ENCODE measurements at regions not wholly inside any gene's neighbourhood (a gene's known extent, or its start where the extent isn't known, plus 50 kb on each side); places are given as distances from the start of the nearest gene placed in this dataset.

- no peak overlapping the region for H2BK20ac ChIP-seq (ENCODE audit: low read length)
- H3K23me2 ChIP-seq (ENCODE audit: low read depth, low read length), result no peaks in the 10 kb centered on the region
- no peak overlapping the region for H3K9ac ChIP-seq (replicated peaks in 1 of 4; ENCODE audit: extremely low read depth in 1 of 4, low read depth in 3 of 4, low read length in 3 of 4)
- H4K8ac ChIP-seq (ENCODE audit: extremely low read depth, insufficient read depth, low read length), result no peak overlapping the region
- H3K4me1 ChIP-seq (replicated peaks in 1 of 4; ENCODE audit: control insufficient read depth in 3 of 4, insufficient read depth in 4 of 4, low read length in 3 of 4), result peaks cover 0 to 6% (median 0%) of the 10 kb centered on the region in 4 experiments; a peak in 2 of 7 replicates
- 83% methylated on average over 7 of the region's 7 CpGs; no CpG with 5 or more reads in 1 of the 2 experiments for WGBS, 2 experiments (ENCODE audit: extremely low coverage in 1 of 2, insufficient coverage in 1 of 2, insufficient read length in 1 of 2, insufficient replicate concordance in 2 of 2, low coverage in 1 of 2, low lambda C conversion rate in 2 of 2, missing lambda C conversion rate in 1 of 2)
- H2BK12ac ChIP-seq (ENCODE audit: low read depth, low read length), result no peak overlapping the region
- H3K23ac ChIP-seq (ENCODE audit: insufficient read length), result no peak overlapping the region
- no peak overlapping the region for H3K4me3 ChIP-seq (ENCODE audit: extremely low read depth in 1 of 4, insufficient read depth in 2 of 4, low read depth in 3 of 4, low read length in 4 of 4)
- H3K18ac ChIP-seq (ENCODE audit: extremely low read depth, low read length), result no peak overlapping the region
- H3K4ac ChIP-seq (replicated peaks; ENCODE audit: insufficient read length, low read depth, low read length), result no peak overlapping the region
- no peak overlapping the region for H3K27ac ChIP-seq (ENCODE audit: low read depth, low read length)
- H3K79me1 ChIP-seq (ENCODE audit: low read depth, low read length), result no peaks in the 10 kb centered on the region
- H2BK5ac ChIP-seq (ENCODE audit: low read depth, low read length), result no peak overlapping the region
- H3K36me3 ChIP-seq (ENCODE audit: control insufficient read depth in 2 of 4, insufficient read depth in 4 of 4, low read length in 3 of 4), result no peaks in the 10 kb centered on the region
- no peak overlapping the region for H3K14ac ChIP-seq (ENCODE audit: insufficient read length)
- H3K4me2 ChIP-seq (ENCODE audit: insufficient read depth in 1 of 2, low read depth in 2 of 2, low read length in 2 of 2), result no peak overlapping the region
- CTCF ChIA-PET (ENCODE audit: partially characterized antibody), result interaction anchor here (0.7 to 1.4 kb wide), 7 partner anchors 10 to 867 kb away, joined by 3 to 5 read pairs (median 4); no protein-coding TSS in a partner anchor
- H2BK120ac ChIP-seq (replicated peaks; ENCODE audit: low read depth, low read length), result no peak overlapping the region
- H4K20me1 ChIP-seq (replicated peaks in 1 of 2; ENCODE audit: control insufficient read depth in 1 of 2, insufficient read depth in 2 of 2, low read length in 2 of 2), result peaks cover 2 to 3% of the 10 kb centered on the region in 2 experiments
- no peak overlapping the region for H2BK15ac ChIP-seq (ENCODE audit: low read length)
- H2AFZ ChIP-seq (ENCODE audit: low read length), result no peak overlapping the region
- H4K5ac ChIP-seq (ENCODE audit: insufficient read length, low read depth, low read length), result no peak overlapping the region
- H3K27me3 ChIP-seq (replicated peaks in 1 of 4; ENCODE audit: control insufficient read depth in 3 of 4, extremely low read depth in 1 of 4, insufficient read depth in 3 of 4, low read length in 3 of 4), result peaks cover 0 to 16% (median 8%) of the 10 kb centered on the region in 4 experiments; a peak in 5 of 7 replicates
- no peak overlapping the region for H3K56ac ChIP-seq (replicated peaks; ENCODE audit: insufficient read length, low read depth, low read length)
- DNase-seq (ENCODE audit: low read depth in 1 of 2, low spot score in 2 of 2) (no peak), FAIRE-seq (no peak)
- H4K91ac ChIP-seq (replicated peaks; ENCODE audit: insufficient read length, low read length), result no peak overlapping the region
- H3K9me3 ChIP-seq (ENCODE audit: insufficient read depth in 2 of 2, low read depth in 1 of 2, low read length in 1 of 2), result no peaks in the 10 kb centered on the region
- POLR2A ChIA-PET (ENCODE audit: partially characterized antibody), result interaction anchor here (1.7 kb wide), 1 partner anchor 23 kb away, joined by 4 read pairs; no protein-coding TSS in a partner anchor
- no peak overlapping the region for H2AK5ac ChIP-seq (ENCODE audit: low read depth, low read length)
- H3K79me2 ChIP-seq (ENCODE audit: control insufficient read depth in 1 of 2, insufficient read depth in 2 of 2, low read length in 2 of 2), result no peaks in the 10 kb centered on the region
- TF ChIP-seq CTBP2 (IDR thresholded peaks at IDR 0.05; ENCODE audit: borderline replicate concordance, insufficient read depth, insufficient read length, low read length) (no peak), NRF1 (IDR thresholded peaks at IDR 0.05; ENCODE audit: low read depth, low read length) (no peak), CHD2 (IDR thresholded peaks at IDR 0.05; ENCODE audit: low read length) (no peak), CTCF (IDR thresholded peaks at IDR 0.05; ENCODE audit: control extremely low read depth in 1 of 3, insufficient read depth in 1 of 3, low read depth in 1 of 3, low read length in 3 of 3) (no peak), E2F6 (IDR thresholded peaks at IDR 0.05) (no peak), HDAC2 (IDR thresholded peaks at IDR 0.05; ENCODE audit: borderline replicate concordance in 1 of 2, low read depth in 2 of 2, low read length in 2 of 2) (no peak), ATF3 (IDR thresholded peaks at IDR 0.05; ENCODE audit: insufficient read depth, low read depth, low read length) (no peak), CBX5 (IDR thresholded peaks at IDR 0.05; ENCODE audit: low read depth, low read length) (no peak), CBX8 (IDR thresholded peaks at IDR 0.05; ENCODE audit: borderline replicate concordance, low read depth, low read length) (no peak)
These were observed 143.1 kb downstream of the INHBB start for GRCh38 chr2:120489023-120489422.
